HEK293 (cell line): ENCODE measurements at regions not wholly inside any gene's neighbourhood (a gene's known extent, or its start where the extent isn't known, plus 50 kb on each side); places are given as distances from the start of the nearest gene placed in this dataset.

Experiments used
- CTCF ChIA-PET: fragments of 350-600 bp; formaldehyde crosslinking; extraction: SDS; loops from one replicate; lab custom pipeline; 2021; ENCODE audit warnings: antibody characterized with exemption; lab: Yijun Ruan, JAX
- POLR2A ChIA-PET: fragments of 300-600 bp; formaldehyde crosslinking; extraction: SDS; loops from one replicate; lab custom pipeline; 2020; ENCODE audit warnings: antibody characterized with exemption, inconsistent platforms; lab: Yijun Ruan, JAX
- H3K27ac ChIP-seq: fragments of 200-500 bp; sonication (Bioruptor generic); 2 replicates; pipeline ENCODE4 v1.5.1; 2014; ENCODE audit warnings: low read depth, low read length, control low read depth, inconsistent platforms; ENCODE audit errors: extremely low read depth
- H3K36me3 ChIP-seq, 2 experiments: fragments of 200-500 bp in 1 of 2; sonication (Bioruptor generic) in 1 of 2; 1 replicate in 1 of 2; 2 replicates in 1 of 2; pipeline ENCODE4 v1.5.1; 2014 to 2017; ENCODE audit warnings: inconsistent platforms in 2 of 2, low read length in 2 of 2; ENCODE audit not compliant: control insufficient read depth in 2 of 2, insufficient read depth in 1 of 2
- H3K4me1 ChIP-seq: fragments of 200-500 bp; sonication (Bioruptor generic); 2 replicates; pipeline ENCODE4 v1.5.1; 2014; ENCODE audit warnings: mild to moderate bottlenecking, low read length, inconsistent platforms; ENCODE audit not compliant: control insufficient read depth, insufficient read depth
- H3K4me3 ChIP-seq: 2 replicates; pipeline ENCODE4 v1.5.1; 2011; ENCODE audit warnings: low read depth, mild to moderate bottlenecking, control low read depth, low read length, moderate library complexity
- H3K9me3 ChIP-seq: fragments of 200-500 bp; sonication (Bioruptor generic); 2 replicates; pipeline ENCODE4 v1.5.1; 2014; ENCODE audit warnings: low read depth, low read length, inconsistent platforms; ENCODE audit not compliant: control insufficient read depth, insufficient read depth
- BCL6B ChIP-seq: fragments of 450-650 bp; formaldehyde crosslinking; IDR thresholded peaks from 2 replicates; pipeline ENCODE4 v1.5.1; 2017; ENCODE audit warnings: missing biosample characterization, missing genetic modification characterization
- GLIS2 ChIP-seq: fragments of 450-650 bp; formaldehyde crosslinking; IDR thresholded peaks from 2 replicates; pipeline ENCODE4 v1.5.1; 2016; ENCODE audit warnings: missing biosample characterization, missing genetic modification characterization
- REPIN1 ChIP-seq: fragments of 450-650 bp; formaldehyde crosslinking; IDR thresholded peaks from 2 replicates; pipeline ENCODE4 v1.5.1; 2017; ENCODE audit warnings: missing biosample characterization, missing genetic modification characterization, low read depth
- WT1 ChIP-seq: fragments of 450-650 bp; formaldehyde crosslinking; IDR thresholded peaks from 2 replicates; pipeline ENCODE4 v1.5.1; 2016; ENCODE audit warnings: missing biosample characterization, missing genetic modification characterization
- ZBTB7A ChIP-seq: fragments of 450-650 bp; formaldehyde crosslinking; IDR thresholded peaks from 2 replicates; pipeline ENCODE4 v1.5.1; 2016; ENCODE audit warnings: low read depth, missing biosample characterization, missing genetic modification characterization
- ZNF174 ChIP-seq: fragments of 450-650 bp; formaldehyde crosslinking; IDR thresholded peaks from 2 replicates; pipeline ENCODE4 v1.5.0; 2017; ENCODE audit warnings: missing biosample characterization, mild to moderate bottlenecking, missing genetic modification characterization
- ZNF248 ChIP-seq: fragments of 450-650 bp; formaldehyde crosslinking; IDR thresholded peaks from 2 replicates; pipeline ENCODE4 v1.5.1; 2017; ENCODE audit warnings: missing biosample characterization, missing genetic modification characterization
- ZNF449 ChIP-seq: fragments of 450-650 bp; formaldehyde crosslinking; IDR thresholded peaks from 2 replicates; pipeline ENCODE4 v1.5.1; 2017; ENCODE audit warnings: missing biosample characterization, mild to moderate bottlenecking, missing genetic modification characterization, moderate library complexity
- ZNF48 ChIP-seq: fragments of 450-650 bp; formaldehyde crosslinking; IDR thresholded peaks from 2 replicates; pipeline ENCODE4 v1.5.1; 2016; ENCODE audit warnings: missing biosample characterization, missing genetic modification characterization
- ZNF510 ChIP-seq: fragments of 450-650 bp; formaldehyde crosslinking; IDR thresholded peaks from 2 replicates; pipeline ENCODE4 v1.5.1; 2018; ENCODE audit warnings: mild to moderate bottlenecking, missing genetic modification characterization, missing biosample characterization; ENCODE audit not compliant: insufficient replicate concordance
- ZNF521 ChIP-seq: fragments of 450-650 bp; formaldehyde crosslinking; IDR thresholded peaks from 2 replicates; pipeline ENCODE4 v1.5.1; 2017; ENCODE audit warnings: missing biosample characterization, mild to moderate bottlenecking, missing genetic modification characterization
- ZNF530 ChIP-seq: fragments of 450-650 bp; formaldehyde crosslinking; IDR thresholded peaks from 2 replicates; pipeline ENCODE4 v1.5.1; 2016; ENCODE audit warnings: low read depth, missing biosample characterization, missing genetic modification characterization
- ZNF544 ChIP-seq: fragments of 450-650 bp; formaldehyde crosslinking; IDR thresholded peaks from 2 replicates; pipeline ENCODE4 v1.5.0; 2017; ENCODE audit warnings: missing biosample characterization, missing genetic modification characterization
- ZNF580 ChIP-seq: fragments of 450-650 bp; formaldehyde crosslinking; IDR thresholded peaks from 2 replicates; pipeline ENCODE4 v1.5.1; 2016; ENCODE audit warnings: missing biosample characterization, missing genetic modification characterization
- ZNF664 ChIP-seq: fragments of 450-650 bp; formaldehyde crosslinking; IDR thresholded peaks from 2 replicates; pipeline ENCODE4 v1.5.1; 2016; ENCODE audit warnings: missing biosample characterization, missing genetic modification characterization
- ZNF843 ChIP-seq: fragments of 450-650 bp; formaldehyde crosslinking; IDR thresholded peaks from 2 replicates; pipeline ENCODE4 v1.5.1; 2016; ENCODE audit warnings: missing biosample characterization, missing genetic modification characterization
- ZSCAN16 ChIP-seq: fragments of 450-650 bp; formaldehyde crosslinking; IDR thresholded peaks from 2 replicates; pipeline ENCODE4 v1.5.1; 2016; ENCODE audit warnings: missing biosample characterization, missing genetic modification characterization
- TF ChIP-seq, protein P1 (sequence below): fragments of 450-650 bp; formaldehyde crosslinking; IDR thresholded peaks from 2 replicates; pipeline ENCODE4 v1.5.1; 2017; ENCODE audit warnings: missing biosample characterization, missing genetic modification characterization
- TF ChIP-seq, protein P2 (sequence below): fragments of 450-650 bp; formaldehyde crosslinking; IDR thresholded peaks from 2 replicates; pipeline ENCODE4 v1.5.1; 2016; ENCODE audit warnings: missing biosample characterization, missing genetic modification characterization
- TF ChIP-seq, protein P3 (sequence below): fragments of 450-650 bp; formaldehyde crosslinking; IDR thresholded peaks from 2 replicates; pipeline ENCODE4 v1.5.1; 2017; ENCODE audit warnings: missing biosample characterization, missing genetic modification characterization

DNA sequence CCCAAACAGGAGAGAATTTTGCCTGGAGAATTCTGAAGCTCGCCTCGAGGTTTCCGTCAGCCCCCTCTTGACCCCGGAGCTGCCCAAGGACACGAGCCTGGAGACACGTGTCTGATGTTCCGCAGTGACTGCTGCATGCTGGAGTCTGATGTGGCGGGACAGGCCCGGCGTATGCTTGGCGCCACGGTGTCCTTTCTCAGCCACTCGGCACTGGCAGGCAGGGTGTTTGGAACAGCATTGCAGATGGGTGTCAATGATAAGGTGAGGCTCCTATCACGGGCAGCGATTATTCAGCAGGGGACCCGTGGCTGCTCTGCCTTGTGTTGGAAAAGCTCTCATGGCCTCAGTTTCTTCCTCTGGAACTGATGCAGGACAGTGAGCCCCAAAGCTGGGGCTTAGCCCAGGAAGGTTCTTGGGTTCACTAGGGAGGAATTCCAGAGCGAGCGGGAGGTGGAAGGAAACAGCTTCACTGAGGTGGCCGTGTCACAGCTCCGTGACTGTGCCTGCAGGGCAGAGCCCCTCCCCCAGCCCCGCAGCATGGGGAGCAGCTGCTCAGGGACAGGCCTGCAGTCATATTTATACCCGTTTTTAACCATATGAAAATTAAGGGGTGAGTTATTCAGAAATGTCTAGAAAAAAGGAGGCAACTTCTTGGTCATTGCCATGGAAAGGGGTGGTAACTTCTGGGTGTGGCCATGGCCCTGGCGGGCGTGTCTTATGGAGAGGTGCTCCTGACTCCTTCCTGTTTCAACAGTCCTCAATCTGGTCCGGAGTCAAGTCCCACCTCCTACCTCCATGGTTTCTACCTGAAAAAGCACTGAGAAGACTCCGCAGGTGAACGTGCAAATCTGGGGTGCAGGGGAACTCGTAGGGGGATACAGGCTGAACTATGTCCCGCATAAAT lies 123.4 kb downstream of the SIK1 start (continued):
- TF ChIP-seq, protein P1, sequence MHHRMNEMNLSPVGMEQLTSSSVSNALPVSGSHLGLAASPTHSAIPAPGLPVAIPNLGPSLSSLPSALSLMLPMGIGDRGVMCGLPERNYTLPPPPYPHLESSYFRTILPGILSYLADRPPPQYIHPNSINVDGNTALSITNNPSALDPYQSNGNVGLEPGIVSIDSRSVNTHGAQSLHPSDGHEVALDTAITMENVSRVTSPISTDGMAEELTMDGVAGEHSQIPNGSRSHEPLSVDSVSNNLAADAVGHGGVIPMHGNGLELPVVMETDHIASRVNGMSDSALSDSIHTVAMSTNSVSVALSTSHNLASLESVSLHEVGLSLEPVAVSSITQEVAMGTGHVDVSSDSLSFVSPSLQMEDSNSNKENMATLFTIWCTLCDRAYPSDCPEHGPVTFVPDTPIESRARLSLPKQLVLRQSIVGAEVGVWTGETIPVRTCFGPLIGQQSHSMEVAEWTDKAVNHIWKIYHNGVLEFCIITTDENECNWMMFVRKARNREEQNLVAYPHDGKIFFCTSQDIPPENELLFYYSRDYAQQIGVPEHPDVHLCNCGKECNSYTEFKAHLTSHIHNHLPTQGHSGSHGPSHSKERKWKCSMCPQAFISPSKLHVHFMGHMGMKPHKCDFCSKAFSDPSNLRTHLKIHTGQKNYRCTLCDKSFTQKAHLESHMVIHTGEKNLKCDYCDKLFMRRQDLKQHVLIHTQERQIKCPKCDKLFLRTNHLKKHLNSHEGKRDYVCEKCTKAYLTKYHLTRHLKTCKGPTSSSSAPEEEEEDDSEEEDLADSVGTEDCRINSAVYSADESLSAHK (tag by site-specific recombination): no peak
- TF ChIP-seq ZNF248 (no peak), WT1 (no peak), BCL6B (tag by site-specific recombination) (no peak), ZNF449 (tag by site-specific recombination) (no peak)

GRCh38 chr21:43302769-43303168 lies 124.2 kb downstream of the SIK1 start:
- Histone ChIP-seq H3K4me3 (no peak overlapping the region), H3K27ac (no peak overlapping the region), H3K4me1 (no peaks in the 10 kb centered on the region), H3K9me3 (no peaks in the 10 kb centered on the region), H3K36me3 (no peaks in the 10 kb centered on the region)
- CTCF ChIA-PET: no interaction called here
- TF ChIP-seq ZNF48 (no peak), REPIN1 (no peak), GLIS2 (no peak), ZNF174 (tag by site-specific recombination) (no peak), ZSCAN16 (tag by site-specific recombination) (no peak), ZNF521 (tag by site-specific recombination) (no peak), ZNF510 (tag by site-specific recombination) (no peak), ZNF843 (tag by site-specific recombination) (no peak), ZNF580 (tag by site-specific recombination) (no peak), ZNF544 (tag by site-specific recombination) (no peak), ZNF530 (tag by site-specific recombination) (no peak), ZNF664 (tag by site-specific recombination) (no peak), ZNF449 (tag by site-specific recombination) (no peak), ZBTB7A (no peak)
- TF ChIP-seq, protein P2, sequence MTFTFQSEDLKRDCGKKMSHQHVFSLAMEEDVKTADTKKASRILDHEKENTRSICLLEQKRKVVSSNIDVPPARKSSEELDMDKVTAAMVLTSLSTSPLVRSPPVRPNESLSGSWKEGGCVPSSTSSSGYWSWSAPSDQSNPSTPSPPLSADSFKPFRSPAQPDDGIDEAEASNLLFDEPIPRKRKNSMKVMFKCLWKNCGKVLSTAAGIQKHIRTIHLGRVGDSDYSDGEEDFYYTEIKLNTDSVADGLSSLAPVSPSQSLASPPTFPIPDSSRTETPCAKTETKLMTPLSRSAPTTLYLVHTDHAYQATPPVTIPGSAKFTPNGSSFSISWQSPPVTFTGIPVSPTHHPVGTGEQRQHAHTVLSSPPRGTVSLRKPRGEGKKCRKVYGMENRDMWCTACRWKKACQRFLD (tag by site-specific recombination): no peak
- TF ChIP-seq, protein P1 (tag by site-specific recombination): no peak
- TF ChIP-seq, protein P3, sequence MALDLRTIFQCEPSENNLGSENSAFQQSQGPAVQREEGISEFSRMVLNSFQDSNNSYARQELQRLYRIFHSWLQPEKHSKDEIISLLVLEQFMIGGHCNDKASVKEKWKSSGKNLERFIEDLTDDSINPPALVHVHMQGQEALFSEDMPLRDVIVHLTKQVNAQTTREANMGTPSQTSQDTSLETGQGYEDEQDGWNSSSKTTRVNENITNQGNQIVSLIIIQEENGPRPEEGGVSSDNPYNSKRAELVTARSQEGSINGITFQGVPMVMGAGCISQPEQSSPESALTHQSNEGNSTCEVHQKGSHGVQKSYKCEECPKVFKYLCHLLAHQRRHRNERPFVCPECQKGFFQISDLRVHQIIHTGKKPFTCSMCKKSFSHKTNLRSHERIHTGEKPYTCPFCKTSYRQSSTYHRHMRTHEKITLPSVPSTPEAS: no peak
- POLR2A ChIA-PET: no interaction called here
